Peyer's patch (tissue), 4 donors: ENCODE measurements at regions not wholly inside any gene's neighbourhood (a gene's known extent, or its start where the extent isn't known, plus 50 kb on each side); places are given as distances from the start of the nearest gene placed in this dataset.

ENCODE experiments used
- POLR2A ChIP-seq, 2 donors: fragments of 450-650 bp; IDR thresholded peaks; one replicate each; pipeline ENCODE4 v1.5.1; 2017; ENCODE audit warnings: antibody characterized with exemption in 2 of 2, mild to moderate bottlenecking in 2 of 2, moderate library complexity in 2 of 2
- TF ChIP-seq, protein P1 (sequence below), 6 experiments: fragments of 450-650 bp in 4 of 6; fragments of 200-600 bp in 2 of 6; sonication (generic) in 1 of 6; IDR thresholded peaks; one replicate each; pipeline ENCODE4 v1.5.1; 2017 to 2019; ENCODE audit warnings: antibody characterized with exemption in 6 of 6, mild to moderate bottlenecking in 3 of 6, moderate library complexity in 1 of 6

DNA sequence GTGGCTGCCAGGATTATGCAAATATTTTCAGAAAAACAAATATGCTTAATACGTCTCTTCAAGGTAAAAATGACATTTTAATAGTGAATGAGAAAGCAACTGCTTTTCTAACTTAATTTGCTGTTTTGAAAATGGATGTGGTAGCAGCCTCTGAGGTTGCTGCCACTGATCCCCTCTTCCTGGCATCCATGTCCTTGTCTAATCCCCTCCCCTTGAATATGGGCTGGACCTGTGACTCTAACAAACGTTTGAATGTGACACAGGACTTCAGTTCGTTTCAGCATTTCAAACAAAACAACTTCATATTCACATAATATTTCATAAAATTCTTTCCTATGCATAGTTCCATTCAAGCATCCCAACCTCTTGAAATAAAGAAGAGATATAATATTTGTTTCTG is 64.2 kb upstream of the SLC38A2 start:
- TF ChIP-seq, protein P1, sequence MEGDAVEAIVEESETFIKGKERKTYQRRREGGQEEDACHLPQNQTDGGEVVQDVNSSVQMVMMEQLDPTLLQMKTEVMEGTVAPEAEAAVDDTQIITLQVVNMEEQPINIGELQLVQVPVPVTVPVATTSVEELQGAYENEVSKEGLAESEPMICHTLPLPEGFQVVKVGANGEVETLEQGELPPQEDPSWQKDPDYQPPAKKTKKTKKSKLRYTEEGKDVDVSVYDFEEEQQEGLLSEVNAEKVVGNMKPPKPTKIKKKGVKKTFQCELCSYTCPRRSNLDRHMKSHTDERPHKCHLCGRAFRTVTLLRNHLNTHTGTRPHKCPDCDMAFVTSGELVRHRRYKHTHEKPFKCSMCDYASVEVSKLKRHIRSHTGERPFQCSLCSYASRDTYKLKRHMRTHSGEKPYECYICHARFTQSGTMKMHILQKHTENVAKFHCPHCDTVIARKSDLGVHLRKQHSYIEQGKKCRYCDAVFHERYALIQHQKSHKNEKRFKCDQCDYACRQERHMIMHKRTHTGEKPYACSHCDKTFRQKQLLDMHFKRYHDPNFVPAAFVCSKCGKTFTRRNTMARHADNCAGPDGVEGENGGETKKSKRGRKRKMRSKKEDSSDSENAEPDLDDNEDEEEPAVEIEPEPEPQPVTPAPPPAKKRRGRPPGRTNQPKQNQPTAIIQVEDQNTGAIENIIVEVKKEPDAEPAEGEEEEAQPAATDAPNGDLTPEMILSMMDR (IDR thresholded peaks at IDR 0.05), result no peak
- no peak for TF ChIP-seq POLR2A (IDR thresholded peaks at IDR 0.05)
